Breast epithelium (tissue), 3 donors: ENCODE measurements at regions not wholly inside any gene's neighbourhood (a gene's known extent, or its start where the extent isn't known, plus 50 kb on each side); places are given as distances from the start of the nearest gene placed in this dataset.

Source experiments
- POLR2AphosphoS5 ChIP-seq, 3 donors: sonication (generic); formaldehyde crosslinking; IDR thresholded peaks; one replicate each; pipeline ENCODE4 v1.6.1; 2017; ENCODE audit warnings: antibody characterized with exemption in 3 of 3
- TF ChIP-seq, protein P1 (sequence below), 3 donors: fragments of 450-650 bp; IDR thresholded peaks; one replicate each; pipeline ENCODE4 v1.5.1; 2016 to 2017; ENCODE audit warnings: antibody characterized with exemption in 3 of 3, mild to moderate bottlenecking in 3 of 3, moderate library complexity in 3 of 3

DNA sequence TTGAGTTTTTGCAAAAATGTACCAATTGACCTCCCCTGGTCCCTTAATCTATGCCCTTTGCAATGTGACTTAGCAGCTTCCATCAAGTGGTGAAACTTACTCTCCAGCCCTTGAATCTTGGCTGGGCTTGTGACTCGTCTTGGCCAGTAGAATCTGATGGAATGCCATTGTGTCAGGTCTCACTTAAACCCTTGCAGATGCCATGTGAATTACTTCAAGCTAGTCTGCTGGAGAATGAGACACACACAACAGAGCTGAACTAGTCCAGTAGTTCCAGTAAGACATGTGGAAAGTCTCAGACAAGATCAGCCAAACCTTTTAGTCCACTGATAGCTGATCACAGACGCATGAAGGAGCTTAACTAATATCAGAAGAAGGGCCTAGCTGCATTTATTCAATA is 567.8 kb upstream of the CPEB2 start:
- TF ChIP-seq, protein P1, sequence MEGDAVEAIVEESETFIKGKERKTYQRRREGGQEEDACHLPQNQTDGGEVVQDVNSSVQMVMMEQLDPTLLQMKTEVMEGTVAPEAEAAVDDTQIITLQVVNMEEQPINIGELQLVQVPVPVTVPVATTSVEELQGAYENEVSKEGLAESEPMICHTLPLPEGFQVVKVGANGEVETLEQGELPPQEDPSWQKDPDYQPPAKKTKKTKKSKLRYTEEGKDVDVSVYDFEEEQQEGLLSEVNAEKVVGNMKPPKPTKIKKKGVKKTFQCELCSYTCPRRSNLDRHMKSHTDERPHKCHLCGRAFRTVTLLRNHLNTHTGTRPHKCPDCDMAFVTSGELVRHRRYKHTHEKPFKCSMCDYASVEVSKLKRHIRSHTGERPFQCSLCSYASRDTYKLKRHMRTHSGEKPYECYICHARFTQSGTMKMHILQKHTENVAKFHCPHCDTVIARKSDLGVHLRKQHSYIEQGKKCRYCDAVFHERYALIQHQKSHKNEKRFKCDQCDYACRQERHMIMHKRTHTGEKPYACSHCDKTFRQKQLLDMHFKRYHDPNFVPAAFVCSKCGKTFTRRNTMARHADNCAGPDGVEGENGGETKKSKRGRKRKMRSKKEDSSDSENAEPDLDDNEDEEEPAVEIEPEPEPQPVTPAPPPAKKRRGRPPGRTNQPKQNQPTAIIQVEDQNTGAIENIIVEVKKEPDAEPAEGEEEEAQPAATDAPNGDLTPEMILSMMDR (IDR thresholded peaks at IDR 0.05), result no peak
- TF ChIP-seq POLR2AphosphoS5 (IDR thresholded peaks at IDR 0.05), result no peak
